HCT116 (cell line): ENCODE measurements at regions not wholly inside any gene's neighbourhood (a gene's known extent, or its start where the extent isn't known, plus 50 kb on each side); places are given as distances from the start of the nearest gene placed in this dataset.

ENCODE experiments used
- ATAC-seq: fragments of 200-7000 bp; cut with Tn5 transposase; 2 replicates; pipeline ENCODE4 v1.9.1; 2020; ENCODE audit warnings: mild to moderate bottlenecking, moderate library complexity
- BruUV-seq: library from RNA; stranded (reverse); fragments of 400-500 nt; replicated peaks from 2 replicates; lab custom pipeline; 2021; lab: Mats Ljungman, UMichigan
- CTCF ChIA-PET: fragments of 300-600 bp; sonication (Branson Sonifier 250); formaldehyde crosslinking; loops from one replicate; lab custom pipeline; 2021; ENCODE audit warnings: antibody characterized with exemption; lab: Charles Lee
- POLR2A ChIA-PET: fragments of 300-600, 350-600 bp; sonication (Branson Sonifier 250); formaldehyde crosslinking; loops from one replicate; lab custom pipeline; 2021; ENCODE audit warnings: antibody characterized with exemption; lab: Charles Lee
- RAD21 ChIA-PET, 2 experiments: fragments of 300-600 bp; sonication (Branson Sonifier 250); formaldehyde crosslinking; loops; one replicate each; lab custom pipeline; 2023; ENCODE audit warnings: low total read pairs in 2 of 2; ENCODE audit not compliant: uncharacterized antibody in 2 of 2, unreplicated experiment in 2 of 2, low non-redundant PET in 1 of 2; lab: Charles Lee
- DNase-seq: peaks from one replicate; pipeline ENCODE4 v3.0.0-alpha.2; 2010; ENCODE audit warnings: low read depth, low spot score
- H2AFZ ChIP-seq: fragments of 200-600 bp; shearing (Covaris generic), sonication (generic); 2 replicates; pipeline ENCODE4 v1.6.1; 2017; ENCODE audit warnings: low read depth, mixed run types, mixed read lengths, antibody characterized with exemption, low read length; ENCODE audit not compliant: poor library complexity, severe bottlenecking
- H3K27ac ChIP-seq: 2 replicates; pipeline ENCODE4 v1.5.1; 2012; ENCODE audit warnings: low read depth, low read length
- H3K27me3 ChIP-seq: fragments of 200-600 bp; sonication (generic); 2 replicates; pipeline ENCODE4 v1.6.1; 2016; ENCODE audit warnings: mixed run types, low read length, mixed read lengths; ENCODE audit not compliant: insufficient read depth
- H3K36me3 ChIP-seq, 2 experiments: fragments of 200-500 bp in 1 of 2; fragments of 200-600 bp in 1 of 2; sonication (Bioruptor generic) in 1 of 2; sonication (generic) in 1 of 2; 2 replicates each; pipeline versions ENCODE4 v1.5.1 to v1.6.1; 2014 to 2016; ENCODE audit warnings: low read length in 2 of 2, inconsistent platforms in 1 of 2, mixed read lengths in 1 of 2, mixed run types in 1 of 2; ENCODE audit not compliant: insufficient read depth in 2 of 2, control insufficient read depth in 1 of 2
- H3K4me1 ChIP-seq, 2 experiments: fragments of 200-600 bp in 1 of 2; sonication (generic) in 1 of 2; 2 replicates each; pipeline versions ENCODE4 v1.5.1 to v1.6.1; 2012 to 2017; ENCODE audit warnings: low read length in 2 of 2, inconsistent platforms in 1 of 2, mild to moderate bottlenecking in 1 of 2, mixed read lengths in 1 of 2, mixed run types in 1 of 2, moderate library complexity in 1 of 2; ENCODE audit not compliant: insufficient read depth in 2 of 2, control insufficient read depth in 1 of 2
- H3K4me2 ChIP-seq: fragments of 200-600 bp; sonication (generic); 2 replicates; pipeline ENCODE4 v1.6.1; 2017; ENCODE audit warnings: mixed run types, low read length, mixed read lengths
- H3K4me3 ChIP-seq, 2 experiments: fragments of 200-600 bp in 1 of 2; sonication (generic) in 1 of 2; replicated peaks in 1 of 2; 2 replicates each; pipeline ENCODE4 v1.5.1; 2011 to 2016; ENCODE audit warnings: low read length in 2 of 2, control low read depth in 1 of 2, low read depth in 1 of 2, mild to moderate bottlenecking in 1 of 2, mixed read lengths in 1 of 2, mixed run types in 1 of 2
- H3K79me2 ChIP-seq: fragments of 200-600 bp; sonication (generic); 2 replicates; pipeline ENCODE4 v1.6.1; 2017; ENCODE audit warnings: mild to moderate bottlenecking, mixed run types, low read length, moderate library complexity, mixed read lengths; ENCODE audit not compliant: insufficient read depth
- H3K9ac ChIP-seq: fragments of 200-600 bp; sonication (generic); 2 replicates; pipeline ENCODE4 v1.6.1; 2016; ENCODE audit warnings: low read length, mixed read lengths
- H3K9me2 ChIP-seq: fragments of 200-600 bp; sonication (generic), shearing (Covaris generic); 2 replicates; pipeline ENCODE4 v1.6.1; 2017; ENCODE audit warnings: mixed run types, mild to moderate bottlenecking, moderate library complexity; ENCODE audit not compliant: insufficient read depth
- H3K9me3 ChIP-seq, 2 experiments: fragments of 200-500 bp in 1 of 2; fragments of 200-600 bp in 1 of 2; sonication (Bioruptor generic) in 1 of 2; sonication (generic) in 1 of 2; 2 replicates each; pipeline ENCODE4 v1.6.1; 2014 to 2017; ENCODE audit warnings: low read length in 2 of 2, mixed read lengths in 2 of 2, inconsistent platforms in 1 of 2, low read depth in 1 of 2, mild to moderate bottlenecking in 1 of 2, mixed run types in 1 of 2, moderate library complexity in 1 of 2; ENCODE audit not compliant: control insufficient read depth in 1 of 2, insufficient read depth in 1 of 2
- H4K20me1 ChIP-seq: fragments of 200-600 bp; sonication (generic), shearing (Covaris generic); 2 replicates; pipeline ENCODE4 v1.6.1; 2017; ENCODE audit warnings: mixed run types, mild to moderate bottlenecking, moderate library complexity; ENCODE audit not compliant: insufficient read depth
- EZH2 ChIP-seq: fragments of 200-600 bp; sonication (generic); IDR thresholded peaks from 2 replicates; pipeline ENCODE4 v1.6.1; 2017; ENCODE audit warnings: antibody characterized with exemption, mixed run types
- EZH2phosphoT487 ChIP-seq: fragments of 200-600 bp; IDR thresholded peaks from 2 replicates; pipeline ENCODE4 v1.6.1; 2018; ENCODE audit warnings: antibody characterized with exemption, borderline replicate concordance
- FOSL1 ChIP-seq: IDR thresholded peaks from 2 replicates; pipeline ENCODE4 v1.6.1; 2012; ENCODE audit warnings: low read depth
- POLR2A ChIP-seq: IDR thresholded peaks from 2 replicates; pipeline ENCODE4 v1.7.0; 2011; ENCODE audit warnings: borderline replicate concordance; ENCODE audit not compliant: insufficient read depth, insufficient read length; ENCODE audit errors: extremely low read depth
- POLR2AphosphoS5 ChIP-seq: IDR thresholded peaks from 2 replicates; pipeline ENCODE4 v1.6.1; 2011; ENCODE audit warnings: mild to moderate bottlenecking, low read depth, low read length, moderate library complexity
- SIN3A ChIP-seq: IDR thresholded peaks from 2 replicates; pipeline ENCODE4 v1.6.1; 2012; ENCODE audit warnings: low read depth
- TCF7L2 ChIP-seq: IDR thresholded peaks from 2 replicates; pipeline ENCODE4 v1.7.0; 2011; ENCODE audit warnings: borderline replicate concordance, inconsistent platforms; ENCODE audit not compliant: insufficient read depth, insufficient read length; ENCODE audit errors: extremely low read depth
- ZNF274 ChIP-seq: fragments of 200-500 bp; sonication (Bioruptor generic); IDR thresholded peaks from 2 replicates; pipeline ENCODE4 v1.6.1; 2014; ENCODE audit warnings: mild to moderate bottlenecking, low read depth, low read length, inconsistent platforms
- intact Hi-C: fragments of 100-400 bp; cut with micrococcal nuclease; formaldehyde crosslinking; loops from 2 replicates; pipeline ENCODE4 v1.10.0; 2022
- TF ChIP-seq, protein P1 (sequence below): IDR thresholded peaks from 2 replicates; pipeline ENCODE4 v1.6.1; 2011; ENCODE audit warnings: mild to moderate bottlenecking, low read length, moderate library complexity; ENCODE audit not compliant: insufficient replicate concordance; ENCODE audit errors: extremely low read depth
- TF ChIP-seq, protein P2 (sequence below): IDR thresholded peaks from 2 replicates; pipeline ENCODE4 v1.6.1; 2012
- TF ChIP-seq, protein P3 (sequence below): IDR thresholded peaks from 2 replicates; pipeline ENCODE4 v1.6.1; 2012

DNA sequence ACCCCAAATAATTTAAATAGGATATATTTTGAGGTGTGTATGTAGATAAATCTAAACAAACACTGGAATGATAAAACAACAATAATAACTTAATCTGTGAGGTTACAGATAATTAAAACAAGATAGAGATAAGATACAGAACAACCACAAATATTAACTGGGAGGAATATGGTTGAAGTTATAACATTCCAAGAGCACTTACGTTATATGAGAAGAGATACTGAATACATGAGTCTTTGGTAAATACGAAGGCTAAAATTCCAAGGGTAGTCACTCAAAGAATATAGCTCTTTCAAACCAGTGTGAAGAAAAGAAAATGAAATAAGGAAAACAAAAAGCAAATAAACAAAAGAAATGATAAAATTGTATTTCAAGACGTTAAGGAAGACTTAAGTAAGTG, 76.0 kb upstream of the MYO3A start (continued):
- TF ChIP-seq, protein P1, sequence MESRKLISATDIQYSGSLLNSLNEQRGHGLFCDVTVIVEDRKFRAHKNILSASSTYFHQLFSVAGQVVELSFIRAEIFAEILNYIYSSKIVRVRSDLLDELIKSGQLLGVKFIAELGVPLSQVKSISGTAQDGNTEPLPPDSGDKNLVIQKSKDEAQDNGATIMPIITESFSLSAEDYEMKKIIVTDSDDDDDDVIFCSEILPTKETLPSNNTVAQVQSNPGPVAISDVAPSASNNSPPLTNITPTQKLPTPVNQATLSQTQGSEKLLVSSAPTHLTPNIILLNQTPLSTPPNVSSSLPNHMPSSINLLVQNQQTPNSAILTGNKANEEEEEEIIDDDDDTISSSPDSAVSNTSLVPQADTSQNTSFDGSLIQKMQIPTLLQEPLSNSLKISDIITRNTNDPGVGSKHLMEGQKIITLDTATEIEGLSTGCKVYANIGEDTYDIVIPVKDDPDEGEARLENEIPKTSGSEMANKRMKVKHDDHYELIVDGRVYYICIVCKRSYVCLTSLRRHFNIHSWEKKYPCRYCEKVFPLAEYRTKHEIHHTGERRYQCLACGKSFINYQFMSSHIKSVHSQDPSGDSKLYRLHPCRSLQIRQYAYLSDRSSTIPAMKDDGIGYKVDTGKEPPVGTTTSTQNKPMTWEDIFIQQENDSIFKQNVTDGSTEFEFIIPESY: no peak
- TF ChIP-seq, protein P2, sequence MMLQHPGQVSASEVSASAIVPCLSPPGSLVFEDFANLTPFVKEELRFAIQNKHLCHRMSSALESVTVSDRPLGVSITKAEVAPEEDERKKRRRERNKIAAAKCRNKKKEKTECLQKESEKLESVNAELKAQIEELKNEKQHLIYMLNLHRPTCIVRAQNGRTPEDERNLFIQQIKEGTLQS: no peak
- TF ChIP-seq EZH2: no peak
- TF ChIP-seq FOSL1: no peak
- no peak for TF ChIP-seq EZH2phosphoT487
- TF ChIP-seq POLR2A: no peak

DNA sequence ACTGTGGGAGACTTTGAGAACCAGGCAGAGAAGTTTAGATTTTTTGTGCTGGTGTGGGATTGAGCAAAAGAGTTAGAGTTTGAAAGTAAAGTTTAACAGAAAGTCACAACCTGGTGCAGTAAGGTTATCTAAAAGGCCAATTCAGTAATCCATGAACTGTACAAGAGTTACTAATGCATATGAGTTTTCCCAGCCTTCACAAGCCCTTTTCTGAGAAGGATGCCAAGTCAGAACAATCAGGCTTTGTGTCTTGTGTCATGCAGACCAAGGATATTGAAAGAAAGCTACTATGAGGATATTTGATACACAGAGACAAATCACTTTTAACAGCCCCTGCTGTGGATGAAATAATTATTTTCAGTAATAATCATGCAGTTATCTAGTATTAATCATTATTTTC, 68.8 kb upstream of the MYO3A start:
- ChIA-PET RAD21 (no interaction called here), POLR2A (no interaction called here), CTCF (no interaction called here)
- Histone ChIP-seq H4K20me1 (no peaks in the 10 kb centered on the region), H3K27me3 (no peaks in the 10 kb centered on the region), H3K4me2 (no peak overlapping the region), H3K4me3 (no peak overlapping the region), H3K4me1 (no peaks in the 10 kb centered on the region), H3K9me2 (no peaks in the 10 kb centered on the region), H3K9ac (no peak overlapping the region), H2AFZ (no peak overlapping the region), H3K27ac (no peak overlapping the region), H3K79me2 (no peaks in the 10 kb centered on the region), H3K36me3 (no peaks in the 10 kb centered on the region), H3K9me3 (no peaks in the 10 kb centered on the region)
- TF ChIP-seq POLR2AphosphoS5 (no peak), ZNF274 (no peak), POLR2A (no peak), EZH2phosphoT487 (no peak), TCF7L2 (no peak), SIN3A (no peak)
- TF ChIP-seq, protein P3, sequence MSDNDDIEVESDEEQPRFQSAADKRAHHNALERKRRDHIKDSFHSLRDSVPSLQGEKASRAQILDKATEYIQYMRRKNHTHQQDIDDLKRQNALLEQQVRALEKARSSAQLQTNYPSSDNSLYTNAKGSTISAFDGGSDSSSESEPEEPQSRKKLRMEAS: no peak
- BruUV-seq: no TSS peak
- no peak for DNase-seq
- intact Hi-C loops: no loop called here
- ATAC-seq: no peak
